Stimulated activated naive CD8-positive, alpha-beta T cell treated with anti-CD3 and anti-CD28 coated beads, Interleukin-15, Interleukin-2, amounts not matched to agents 100 ng/mL and 50 ng/mL, for 24 hours (primary cell): ENCODE measurements at regions not wholly inside any gene's neighbourhood (a gene's known extent, or its start where the extent isn't known, plus 50 kb on each side); places are given as distances from the start of the nearest gene placed in this dataset.

Experiments
- H3K27ac Mint-ChIP-seq: one replicate; pipeline ENCODE4 v1.8.0; 2021; ENCODE audit warnings: mild to moderate bottlenecking, mixed read lengths
- H3K27me3 Mint-ChIP-seq: one replicate; pipeline ENCODE4 v1.8.0; 2021; ENCODE audit warnings: mixed read lengths
- H3K36me3 Mint-ChIP-seq: one replicate; pipeline ENCODE4 v1.8.0; 2021; ENCODE audit warnings: low read depth, mixed read lengths
- H3K4me1 Mint-ChIP-seq: one replicate; pipeline ENCODE4 v1.8.0; 2021; ENCODE audit warnings: low read depth, mixed read lengths
- H3K4me3 Mint-ChIP-seq: one replicate; pipeline ENCODE4 v1.8.0; 2021; ENCODE audit warnings: mild to moderate bottlenecking, mixed read lengths
- H3K9me3 Mint-ChIP-seq: one replicate; pipeline ENCODE4 v1.8.0; 2021; ENCODE audit warnings: mixed read lengths

GRCh38 chr3:72396899-72397298 lies 451.3 kb downstream of the SHQ1 start:
- no peaks in the 10 kb centered on the region for H3K27me3 Mint-ChIP-seq
- H3K27ac Mint-ChIP-seq, result no peak overlapping the region
- H3K4me1 Mint-ChIP-seq, result peaks cover 56% of the 10 kb centered on the region
- peaks cover 11% of the 10 kb centered on the region for H3K36me3 Mint-ChIP-seq
- no peaks in the 10 kb centered on the region for H3K9me3 Mint-ChIP-seq
- H3K4me3 Mint-ChIP-seq, result no peak overlapping the region

- H3K9me3 Mint-ChIP-seq, result no peaks in the 10 kb centered on the region
- no peak overlapping the region for H3K4me3 Mint-ChIP-seq
- H3K27ac Mint-ChIP-seq, result no peak overlapping the region
- H3K4me1 Mint-ChIP-seq, result peaks cover 47% of the 10 kb centered on the region
- H3K36me3 Mint-ChIP-seq, result peaks cover 11% of the 10 kb centered on the region
- no peaks in the 10 kb centered on the region for H3K27me3 Mint-ChIP-seq
These were observed 452.4 kb downstream of the SHQ1 start for GRCh38 chr3:72395776-72396311.

- Mint-ChIP-seq H3K27ac (no peak overlapping the region), H3K27me3 (no peaks in the 10 kb centered on the region), H3K9me3 (no peaks in the 10 kb centered on the region), H3K4me1 (peaks cover 35% of the 10 kb centered on the region), H3K4me3 (no peak overlapping the region), H3K36me3 (peaks cover 6% of the 10 kb centered on the region)
These were observed 454.8 kb downstream of the SHQ1 start for GRCh38 chr3:72393455-72393854.

- H3K27me3 Mint-ChIP-seq, result no peaks in the 10 kb centered on the region
- H3K9me3 Mint-ChIP-seq, result no peaks in the 10 kb centered on the region
- no peak overlapping the region for H3K4me3 Mint-ChIP-seq
- peaks cover 46% of the 10 kb centered on the region for H3K4me1 Mint-ChIP-seq
- no peak overlapping the region for H3K27ac Mint-ChIP-seq
- H3K36me3 Mint-ChIP-seq, result peaks cover 6% of the 10 kb centered on the region
These were observed 456.6 kb downstream of the SHQ1 start for GRCh38 chr3:72391659-72392058.

GRCh38 chr3:72390841-72391240 lies 457.4 kb downstream of the SHQ1 start:
- no peak overlapping the region for H3K27ac Mint-ChIP-seq
- H3K9me3 Mint-ChIP-seq, result no peaks in the 10 kb centered on the region
- H3K4me3 Mint-ChIP-seq, result no peak overlapping the region
- peaks cover 5% of the 10 kb centered on the region for H3K36me3 Mint-ChIP-seq
- peaks cover 47% of the 10 kb centered on the region for H3K4me1 Mint-ChIP-seq
- no peaks in the 10 kb centered on the region for H3K27me3 Mint-ChIP-seq

- Mint-ChIP-seq H3K27ac (no peak overlapping the region), H3K36me3 (peaks cover 5% of the 10 kb centered on the region), H3K4me1 (peaks cover 54% of the 10 kb centered on the region), H3K27me3 (no peaks in the 10 kb centered on the region), H3K9me3 (no peaks in the 10 kb centered on the region), H3K4me3 (no peak overlapping the region)
These were observed 459.6 kb downstream of the SHQ1 start for GRCh38 chr3:72388644-72389043.

DNA sequence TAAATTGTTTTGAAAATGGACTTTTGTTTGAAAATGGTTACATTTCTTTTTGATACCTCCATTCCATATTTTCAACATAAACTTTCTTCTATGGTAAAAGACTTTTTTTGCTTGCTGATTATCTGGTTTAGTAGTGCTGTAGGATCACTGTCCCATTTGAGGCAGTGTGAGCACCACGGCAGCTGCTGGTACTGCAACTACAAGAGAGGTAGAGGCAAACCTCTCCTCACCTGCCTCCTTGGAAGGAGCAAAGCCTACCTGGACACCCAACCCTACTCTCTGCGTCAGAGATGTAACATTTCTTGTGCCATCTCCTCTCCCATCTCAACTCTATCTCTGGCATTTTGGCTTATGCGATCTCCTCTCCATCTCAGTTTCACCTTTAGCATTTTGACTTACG lies 460.1 kb downstream of the SHQ1 start:
- H3K27me3 Mint-ChIP-seq, result no peaks in the 10 kb centered on the region
- no peaks in the 10 kb centered on the region for H3K9me3 Mint-ChIP-seq
- no peak overlapping the region for H3K4me3 Mint-ChIP-seq
- H3K27ac Mint-ChIP-seq, result no peak overlapping the region
- peaks cover 58% of the 10 kb centered on the region for H3K4me1 Mint-ChIP-seq
- H3K36me3 Mint-ChIP-seq, result peaks cover 5% of the 10 kb centered on the region

- H3K4me1 Mint-ChIP-seq, result peaks cover 74% of the 10 kb centered on the region
- H3K27ac Mint-ChIP-seq, result no peak overlapping the region
- H3K9me3 Mint-ChIP-seq, result no peaks in the 10 kb centered on the region
These were observed 461.8 kb downstream of the SHQ1 start for GRCh38 chr3:72386327-72387000.

GRCh38 chr3:72385167-72385566 lies 463.1 kb downstream of the SHQ1 start:
- H3K4me1 Mint-ChIP-seq, result peaks cover 87% of the 10 kb centered on the region
- no peaks in the 10 kb centered on the region for H3K9me3 Mint-ChIP-seq
- peaks cover 5% of the 10 kb centered on the region for H3K36me3 Mint-ChIP-seq
- H3K27ac Mint-ChIP-seq, result no peak overlapping the region
- H3K27me3 Mint-ChIP-seq, result no peaks in the 10 kb centered on the region
- H3K4me3 Mint-ChIP-seq, result no peak overlapping the region

More at GRCh38 chr3:72386327-72387000, 461.8 kb downstream of the SHQ1 start:
- Mint-ChIP-seq H3K4me3 (no peak overlapping the region), H3K27me3 (no peaks in the 10 kb centered on the region), H3K36me3 (peaks cover 5% of the 10 kb centered on the region)

GRCh38 chr3:72384602-72385001 lies 463.6 kb downstream of the SHQ1 start:
- Mint-ChIP-seq H3K36me3 (peaks cover 5% of the 10 kb centered on the region), H3K27ac (no peak overlapping the region), H3K4me3 (no peak overlapping the region), H3K9me3 (no peaks in the 10 kb centered on the region), H3K4me1 (peaks cover 93% of the 10 kb centered on the region), H3K27me3 (no peaks in the 10 kb centered on the region)

DNA sequence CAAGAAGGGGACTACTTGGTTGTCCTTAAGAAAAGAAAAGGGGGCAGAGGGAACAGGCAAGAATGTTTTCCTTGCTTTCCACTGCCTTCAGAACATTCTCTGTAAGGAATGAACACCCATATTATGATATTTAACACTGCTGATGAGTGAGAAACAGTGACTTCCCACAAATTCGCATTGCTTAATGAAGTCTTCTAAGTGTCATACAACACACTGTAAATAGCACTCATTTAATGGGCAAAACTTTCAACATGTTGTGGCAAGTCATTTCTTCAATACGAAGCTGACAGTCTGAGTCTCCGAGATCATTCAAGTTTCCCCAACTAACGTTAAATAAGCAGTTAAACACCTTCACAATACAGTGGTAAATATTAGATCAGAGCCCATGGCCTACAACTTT lies 464.4 kb downstream of the SHQ1 start:
- Mint-ChIP-seq H3K4me3 (no peak overlapping the region), H3K27ac (no peak overlapping the region), H3K4me1 (peaks cover 96% of the 10 kb centered on the region), H3K27me3 (no peaks in the 10 kb centered on the region), H3K9me3 (no peaks in the 10 kb centered on the region), H3K36me3 (peaks cover 12% of the 10 kb centered on the region)

- H3K4me1 Mint-ChIP-seq, result peaks cover 96% of the 10 kb centered on the region
- H3K9me3 Mint-ChIP-seq, result no peaks in the 10 kb centered on the region
- peaks cover 18% of the 10 kb centered on the region for H3K36me3 Mint-ChIP-seq
- no peaks in the 10 kb centered on the region for H3K27me3 Mint-ChIP-seq
- H3K27ac Mint-ChIP-seq, result no peak overlapping the region
- no peak overlapping the region for H3K4me3 Mint-ChIP-seq
These were observed 465.0 kb downstream of the SHQ1 start for GRCh38 chr3:72383230-72383629.

DNA sequence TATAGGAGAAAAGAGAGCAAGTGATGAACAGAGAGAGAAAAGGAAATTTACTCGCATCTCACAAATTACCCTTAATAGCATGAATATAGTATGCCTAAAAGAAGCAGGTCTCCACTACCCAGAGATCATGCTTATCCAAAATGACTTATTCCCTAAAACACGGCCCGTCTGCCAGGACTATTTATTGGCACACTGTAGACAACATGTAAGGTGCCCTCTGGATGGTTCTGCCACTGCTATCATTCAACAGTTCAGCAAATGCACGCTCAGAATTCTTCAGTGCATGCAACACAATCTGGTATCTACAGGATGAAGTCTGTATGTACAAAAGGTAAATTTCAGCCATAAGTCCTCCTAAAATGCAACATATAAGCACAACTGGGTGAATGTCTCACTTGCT lies 465.8 kb downstream of the SHQ1 start:
- peaks cover 89% of the 10 kb centered on the region for H3K4me1 Mint-ChIP-seq
- peaks cover 21% of the 10 kb centered on the region for H3K36me3 Mint-ChIP-seq

GRCh38 chr3:72381584-72381983 lies 466.7 kb downstream of the SHQ1 start:
- H3K4me1 Mint-ChIP-seq, result peaks cover 89% of the 10 kb centered on the region
- no peak overlapping the region for H3K4me3 Mint-ChIP-seq
- no peak overlapping the region for H3K27ac Mint-ChIP-seq
- peaks cover 29% of the 10 kb centered on the region for H3K36me3 Mint-ChIP-seq
- H3K27me3 Mint-ChIP-seq, result no peaks in the 10 kb centered on the region
- no peaks in the 10 kb centered on the region for H3K9me3 Mint-ChIP-seq

More for the DNA sequence above, 465.8 kb downstream of the SHQ1 start:
- Mint-ChIP-seq H3K9me3 (no peaks in the 10 kb centered on the region), H3K27ac (no peak overlapping the region), H3K27me3 (no peaks in the 10 kb centered on the region), H3K4me3 (no peak overlapping the region)

- Mint-ChIP-seq H3K27me3 (no peaks in the 10 kb centered on the region), H3K9me3 (no peaks in the 10 kb centered on the region), H3K27ac (no peak overlapping the region), H3K4me1 (peaks cover 88% of the 10 kb centered on the region), H3K36me3 (peaks cover 27% of the 10 kb centered on the region), H3K4me3 (no peak overlapping the region)
These were observed 467.3 kb downstream of the SHQ1 start for GRCh38 chr3:72380711-72381493.
